B cell (primary cell): ENCODE measurements at regions not wholly inside any gene's neighbourhood (a gene's known extent, or its start where the extent isn't known, plus 50 kb on each side); places are given as distances from the start of the nearest gene placed in this dataset.

Experiments
- ATAC-seq: fragments of 200-7000 bp; cut with Tn5 transposase; one replicate; pipeline ENCODE4 v1.10.0; 2021; ENCODE audit warnings: low read depth, mild to moderate bottlenecking, moderate number of reproducible peaks, moderate library complexity
- CTCF ChIA-PET: fragments of 350-600 bp; sonication (Branson Sonifier 250); formaldehyde crosslinking; loops from one replicate; lab custom pipeline; 2021; ENCODE audit warnings: antibody characterized with exemption, inconsistent platforms; lab: Charles Lee
- POLR2A ChIA-PET: fragments of 350-600 bp; sonication (Branson Sonifier 250); formaldehyde crosslinking; loops from one replicate; lab custom pipeline; 2021; ENCODE audit warnings: antibody characterized with exemption; lab: Charles Lee
- DNase-seq: peaks from one replicate; pipeline ENCODE4 v3.0.0; 2013
- H2AFZ ChIP-seq: 2 replicates; pipeline ENCODE4 v1.6.1; 2012; ENCODE audit warnings: mild to moderate bottlenecking, low read depth, low read length; ENCODE audit not compliant: insufficient read depth, poor library complexity, severe bottlenecking
- H3K27ac ChIP-seq, 2 donors: 1 replicate in 1 of 2; 2 replicates in 1 of 2; pipeline ENCODE4 v1.5.1; 2012 to 2013; ENCODE audit warnings: low read length in 2 of 2, mild to moderate bottlenecking in 2 of 2, moderate library complexity in 1 of 2
- H3K27me3 ChIP-seq, 4 experiments: fragments of 200-600 bp in 1 of 4; sonication (generic) in 1 of 4; replicated peaks in 1 of 4; 1 replicate in 2 of 4; 2 replicates in 2 of 4; pipeline versions ENCODE4 v1.6.1 to v1.7.0; 2013 to 2016; ENCODE audit warnings: low read length in 3 of 4, mild to moderate bottlenecking in 2 of 4, mixed read lengths in 1 of 4, moderate library complexity in 1 of 4; ENCODE audit not compliant: insufficient read depth in 4 of 4, control insufficient read depth in 3 of 4; ENCODE audit errors: control extremely low read depth in 1 of 4
- H3K36me3 ChIP-seq, 2 experiments: replicated peaks in 1 of 2; 1 replicate in 1 of 2; 2 replicates in 1 of 2; pipeline versions ENCODE4 v1.6.1 to v1.7.1; 2013; ENCODE audit warnings: low read length in 1 of 2; ENCODE audit not compliant: insufficient read depth in 2 of 2, control insufficient read depth in 1 of 2; ENCODE audit errors: control extremely low read depth in 1 of 2, extremely low read depth in 1 of 2
- H3K4me1 ChIP-seq, 2 donors: fragments of 200-600 bp in 1 of 2; sonication (generic) in 1 of 2; 1 replicate in 1 of 2; 2 replicates in 1 of 2; pipeline versions ENCODE4 v1.5.1 to v1.6.1; 2013 to 2017; ENCODE audit warnings: low read length in 2 of 2; ENCODE audit not compliant: control insufficient read depth in 2 of 2, insufficient read depth in 2 of 2
- H3K4me2 ChIP-seq: replicated peaks from 2 replicates; pipeline ENCODE3; 2012; ENCODE audit warnings: mild to moderate bottlenecking, low read depth, low read length; ENCODE audit not compliant: poor library complexity, severe bottlenecking
- H3K4me3 ChIP-seq, 5 experiments: fragments of 200-600 bp in 1 of 5; sonication (generic) in 1 of 5; 1 replicate in 3 of 5; 2 replicates in 2 of 5; pipeline versions ENCODE4 v1.5.1 to v1.7.0; 2011 to 2016; ENCODE audit warnings: low read length in 4 of 5, mild to moderate bottlenecking in 4 of 5, low read depth in 2 of 5, control low read depth in 1 of 5, moderate library complexity in 1 of 5; ENCODE audit not compliant: insufficient read depth in 1 of 5; ENCODE audit errors: control extremely low read depth in 1 of 5, extremely low read depth in 1 of 5
- H3K79me2 ChIP-seq: fragments of 200-600 bp; sonication (generic); one replicate; pipeline ENCODE4 v1.6.0; 2016; ENCODE audit warnings: low read length; ENCODE audit not compliant: control insufficient read depth, insufficient read depth
- H3K9ac ChIP-seq: fragments of 200-600 bp; sonication (generic); 2 replicates; pipeline ENCODE4 v1.6.1; 2017; ENCODE audit warnings: mild to moderate bottlenecking, low read length, moderate library complexity
- H3K9me3 ChIP-seq, 3 donors: one replicate each; pipeline versions ENCODE4 v1.6.1 to v1.7.1; 2013; ENCODE audit warnings: low read length in 2 of 3; ENCODE audit not compliant: control insufficient read depth in 2 of 3, insufficient read depth in 1 of 3; ENCODE audit errors: control extremely low read depth in 1 of 3
- H4K20me1 ChIP-seq: 2 replicates; pipeline ENCODE4 v1.6.0; 2012; ENCODE audit warnings: mild to moderate bottlenecking, low read length; ENCODE audit not compliant: insufficient read depth, control insufficient read depth, poor library complexity, severe bottlenecking
- H3K27ac Mint-ChIP-seq: one replicate; pipeline ENCODE4 v1.8.0; 2021; ENCODE audit warnings: mixed read lengths
- H3K27me3 Mint-ChIP-seq: one replicate; pipeline ENCODE4 v1.8.0; 2021; ENCODE audit warnings: mixed read lengths
- H3K4me1 Mint-ChIP-seq: one replicate; pipeline ENCODE4 v1.8.0; 2021; ENCODE audit warnings: mixed read lengths
- H3K4me3 Mint-ChIP-seq: one replicate; pipeline ENCODE4 v1.8.0; 2021; ENCODE audit warnings: mixed read lengths
- H3K9me3 Mint-ChIP-seq: one replicate; pipeline ENCODE4 v1.8.0; 2022; ENCODE audit warnings: mixed read lengths; ENCODE audit not compliant: insufficient read depth
- EZH2 ChIP-seq: IDR thresholded peaks from 2 replicates; pipeline ENCODE4 v1.6.1; 2012; ENCODE audit warnings: borderline replicate concordance, low read depth, mild to moderate bottlenecking, moderate library complexity, low read length; ENCODE audit not compliant: insufficient read depth, poor library complexity, severe bottlenecking
- WGBS: methylation state at CpG from one replicate; pipeline ENCODE4 v1.1.5; 2013; ENCODE audit warnings: missing lambda C conversion rate; ENCODE audit not compliant: insufficient coverage; 5-methylcytosine and 5-hydroxymethylcytosine counted together
- intact Hi-C: fragments of 100-400 bp; cut with micrococcal nuclease; formaldehyde crosslinking; loops from one replicate; pipeline ENCODE4 v1.10.0; 2022
- TF ChIP-seq, protein P1 (sequence below): fragments of 200-600 bp; IDR thresholded peaks from one replicate; pipeline ENCODE4 v1.8.0; 2022; ENCODE audit warnings: antibody characterized with exemption, mild to moderate bottlenecking

DNA sequence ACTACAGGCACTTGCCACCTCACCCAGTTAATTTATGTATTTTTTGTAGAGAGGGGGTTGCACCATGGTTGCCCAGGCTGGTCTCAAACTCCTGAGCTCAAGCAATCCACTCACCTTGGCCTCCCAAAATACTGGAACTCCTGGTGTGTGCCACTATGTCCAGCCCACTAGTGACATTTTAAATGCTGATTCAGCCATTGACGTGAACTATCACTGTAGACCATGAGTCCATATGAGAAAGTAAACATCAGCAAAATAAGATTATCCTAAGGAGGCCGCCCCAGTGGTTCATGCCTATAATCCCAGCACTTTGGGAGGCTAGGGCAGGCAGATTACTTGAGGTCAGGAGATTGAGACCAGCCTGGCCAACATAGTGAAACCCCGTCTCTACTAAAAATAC, 488.1 kb upstream of the EDIL3 start:
- ChIA-PET POLR2A (no interaction called here), CTCF (no interaction called here)
- no peak overlapping the region for H3K4me2 ChIP-seq
- WGBS = 100% methylated on average over 1 of the region's 3 CpGs
- H3K27me3 ChIP-seq = no peaks in the 10 kb centered on the region
- TF ChIP-seq EZH2 = no peak
- TF ChIP-seq, protein P1, sequence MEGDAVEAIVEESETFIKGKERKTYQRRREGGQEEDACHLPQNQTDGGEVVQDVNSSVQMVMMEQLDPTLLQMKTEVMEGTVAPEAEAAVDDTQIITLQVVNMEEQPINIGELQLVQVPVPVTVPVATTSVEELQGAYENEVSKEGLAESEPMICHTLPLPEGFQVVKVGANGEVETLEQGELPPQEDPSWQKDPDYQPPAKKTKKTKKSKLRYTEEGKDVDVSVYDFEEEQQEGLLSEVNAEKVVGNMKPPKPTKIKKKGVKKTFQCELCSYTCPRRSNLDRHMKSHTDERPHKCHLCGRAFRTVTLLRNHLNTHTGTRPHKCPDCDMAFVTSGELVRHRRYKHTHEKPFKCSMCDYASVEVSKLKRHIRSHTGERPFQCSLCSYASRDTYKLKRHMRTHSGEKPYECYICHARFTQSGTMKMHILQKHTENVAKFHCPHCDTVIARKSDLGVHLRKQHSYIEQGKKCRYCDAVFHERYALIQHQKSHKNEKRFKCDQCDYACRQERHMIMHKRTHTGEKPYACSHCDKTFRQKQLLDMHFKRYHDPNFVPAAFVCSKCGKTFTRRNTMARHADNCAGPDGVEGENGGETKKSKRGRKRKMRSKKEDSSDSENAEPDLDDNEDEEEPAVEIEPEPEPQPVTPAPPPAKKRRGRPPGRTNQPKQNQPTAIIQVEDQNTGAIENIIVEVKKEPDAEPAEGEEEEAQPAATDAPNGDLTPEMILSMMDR = no peak
- Mint-ChIP-seq H3K9me3 (no peaks in the 10 kb centered on the region), H3K27me3 (no peaks in the 10 kb centered on the region), H3K4me3 (no peak overlapping the region), H3K27ac (no peak overlapping the region), H3K4me1 (no peaks in the 10 kb centered on the region)
- H3K79me2 ChIP-seq = no peaks in the 10 kb centered on the region
- no peaks in the 10 kb centered on the region for H4K20me1 ChIP-seq
- H3K9me3 ChIP-seq = no peaks in the 10 kb centered on the region
- no peak overlapping the region for H3K27ac ChIP-seq
- DNase-seq (no peak), ATAC-seq (no peak)
- intact Hi-C loops = no loop called here
- no peaks in the 10 kb centered on the region for H3K4me1 ChIP-seq
- no peak overlapping the region for H3K4me3 ChIP-seq
- no peak overlapping the region for H3K9ac ChIP-seq
- H3K36me3 ChIP-seq = no peaks in the 10 kb centered on the region
- H2AFZ ChIP-seq = no peak overlapping the region

DNA sequence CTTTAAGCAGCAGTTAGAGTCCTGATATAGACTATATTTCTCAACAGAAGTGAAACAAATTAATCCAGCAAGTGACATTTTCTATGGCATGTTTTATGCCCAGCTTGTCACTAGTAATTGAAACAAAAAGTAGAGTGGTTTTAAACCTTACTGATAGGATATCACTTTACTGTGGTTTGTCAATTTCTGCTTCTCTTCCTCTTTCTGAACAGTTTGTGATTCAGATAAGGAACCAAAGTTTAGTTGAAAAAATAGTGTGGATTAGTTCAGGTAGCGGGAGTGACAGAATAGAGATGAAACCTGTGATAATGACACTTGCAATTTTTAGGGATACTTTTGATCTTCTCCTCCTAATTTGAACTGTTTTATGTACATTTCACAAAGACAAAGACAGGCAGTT, 485.7 kb upstream of the EDIL3 start:
- H2AFZ ChIP-seq = no peak overlapping the region

More for the DNA sequence above, 485.7 kb upstream of the EDIL3 start:
- Histone ChIP-seq H3K4me3 (no peak overlapping the region), H3K9me3 (no peaks in the 10 kb centered on the region), H3K9ac (no peak overlapping the region), H3K79me2 (no peaks in the 10 kb centered on the region), H3K27me3 (no peaks in the 10 kb centered on the region), H3K4me1 (no peaks in the 10 kb centered on the region), H4K20me1 (no peaks in the 10 kb centered on the region), H3K4me2 (no peak overlapping the region), H3K36me3 (no peaks in the 10 kb centered on the region), H3K27ac (no peak overlapping the region)
- no CpG with 5 or more reads among the region's 1 CpG for WGBS
- H3K9me3 Mint-ChIP-seq = no peaks in the 10 kb centered on the region
- POLR2A ChIA-PET = no interaction called here
- H3K27ac Mint-ChIP-seq = no peak overlapping the region
- TF ChIP-seq, protein P1 = no peak
- no peak for TF ChIP-seq EZH2
- no peak overlapping the region for H3K4me3 Mint-ChIP-seq
- DNase-seq = no peak
- no peaks in the 10 kb centered on the region for H3K27me3 Mint-ChIP-seq
- ATAC-seq = no peak
- CTCF ChIA-PET = no interaction called here
- intact Hi-C loops = no loop called here
- H3K4me1 Mint-ChIP-seq = no peaks in the 10 kb centered on the region
